Activated T-helper 2 cell treated with anti-CD3 and anti-CD28 coated beads, Interferon-gamma antibody, Interleukin-2, Interleukin-4, amounts not matched to agents 10 μg/mL and 5 μg/mL and 100 μg/mL, durations not matched to agents 14 hours and 24 hours and 36 hours (primary cell): ENCODE measurements at regions not wholly inside any gene's neighbourhood (a gene's known extent, or its start where the extent isn't known, plus 50 kb on each side); places are given as distances from the start of the nearest gene placed in this dataset.

Source experiments
- DNase-seq: peaks from one replicate; pipeline ENCODE4 v3.0.0; 2021; ENCODE audit warnings: low spot score
- H3K27ac Mint-ChIP-seq: one replicate; pipeline ENCODE4 v1.8.0; 2021; ENCODE audit warnings: mixed read lengths
- H3K27me3 Mint-ChIP-seq: one replicate; pipeline ENCODE4 v1.8.0; 2021; ENCODE audit warnings: low read depth, mixed read lengths
- H3K36me3 Mint-ChIP-seq: one replicate; pipeline ENCODE4 v1.8.0; 2021; ENCODE audit warnings: low read depth, mixed read lengths
- H3K4me1 Mint-ChIP-seq: one replicate; pipeline ENCODE4 v1.8.0; 2021; ENCODE audit warnings: low read depth, mixed read lengths
- H3K4me3 Mint-ChIP-seq: one replicate; pipeline ENCODE4 v1.8.0; 2021; ENCODE audit warnings: low read depth, mild to moderate bottlenecking, moderate library complexity, mixed read lengths
- H3K9me3 Mint-ChIP-seq: one replicate; pipeline ENCODE4 v1.8.0; 2021; ENCODE audit warnings: mixed read lengths
- intact Hi-C: fragments of 100-400 bp; cut with micrococcal nuclease; formaldehyde crosslinking; loops from one replicate; pipeline ENCODE4 v1.15.1; 2023

DNA sequence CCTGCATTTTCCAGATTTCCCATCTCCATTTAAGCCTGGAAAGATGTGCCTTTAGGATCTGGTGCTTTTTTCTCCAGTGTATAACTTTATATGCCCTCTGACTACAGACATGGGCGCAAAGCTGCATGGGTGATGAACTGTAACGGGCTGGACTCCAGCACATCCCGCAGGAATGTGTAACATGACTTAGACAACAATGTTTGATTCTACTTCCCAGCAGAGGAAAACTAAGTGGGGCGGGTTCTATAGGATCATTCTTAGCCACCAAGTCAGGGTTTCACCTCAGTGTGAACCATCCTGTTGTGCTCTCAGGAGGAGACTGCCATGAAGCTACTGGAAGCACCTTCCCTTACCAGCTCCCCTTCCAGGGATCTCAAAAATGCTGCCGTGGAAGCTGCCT lies 93.2 kb upstream of the SERP2 start:
- Mint-ChIP-seq H3K27ac (no peak overlapping the region), H3K27me3 (peaks cover 30% of the 10 kb centered on the region), H3K4me3 (no peak overlapping the region), H3K4me1 (peaks cover 4% of the 10 kb centered on the region), H3K9me3 (peaks cover 5% of the 10 kb centered on the region), H3K36me3 (peaks cover 2% of the 10 kb centered on the region)
- intact Hi-C loops, result no loop called here
- no peak for DNase-seq

DNA sequence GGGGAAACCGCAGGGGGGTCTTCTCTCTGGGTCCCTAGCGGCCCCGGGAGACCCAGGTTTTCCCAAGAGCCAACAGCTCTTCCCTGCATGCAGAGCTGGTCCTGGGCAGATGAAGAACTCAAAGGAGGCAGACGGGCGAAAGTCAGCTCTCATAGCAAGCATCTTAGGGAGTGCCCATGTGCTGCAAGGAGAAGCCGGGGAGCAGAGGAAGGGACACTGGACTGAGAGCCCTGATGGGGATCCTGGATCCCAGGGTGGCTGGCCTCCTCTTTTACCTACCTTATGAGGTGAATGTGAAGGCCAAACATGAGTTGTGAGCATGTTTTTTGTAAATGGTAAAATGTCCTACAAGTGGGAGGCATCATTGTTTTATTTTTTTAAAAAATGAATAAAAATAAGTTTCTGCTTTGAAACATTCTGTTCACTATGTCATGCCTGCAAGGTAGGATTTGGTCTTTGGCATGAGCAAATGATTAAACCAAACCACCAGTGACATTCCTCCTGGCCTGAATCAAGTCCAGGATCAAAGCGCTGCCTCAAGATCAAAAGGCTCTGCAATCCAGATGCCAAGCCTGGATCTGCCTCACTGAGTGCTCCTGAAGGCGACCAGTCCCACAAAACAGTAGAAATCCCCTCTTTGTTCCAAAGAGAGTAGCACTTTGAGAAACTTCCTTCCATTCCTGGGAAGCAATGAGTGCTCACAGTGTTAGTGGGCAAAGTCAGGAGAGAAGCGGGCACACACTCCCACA lies 92.2 kb upstream of the SERP2 start:
- H3K36me3 Mint-ChIP-seq, result no peaks in the 10 kb centered on the region
- H3K4me1 Mint-ChIP-seq, result no peaks in the 10 kb centered on the region
- no peak for DNase-seq
- peaks cover 35% of the 10 kb centered on the region for H3K27me3 Mint-ChIP-seq
- H3K27ac Mint-ChIP-seq, result no peak overlapping the region
- H3K4me3 Mint-ChIP-seq, result no peak overlapping the region
- intact Hi-C loops, result no loop called here
- H3K9me3 Mint-ChIP-seq, result no peaks in the 10 kb centered on the region

DNA sequence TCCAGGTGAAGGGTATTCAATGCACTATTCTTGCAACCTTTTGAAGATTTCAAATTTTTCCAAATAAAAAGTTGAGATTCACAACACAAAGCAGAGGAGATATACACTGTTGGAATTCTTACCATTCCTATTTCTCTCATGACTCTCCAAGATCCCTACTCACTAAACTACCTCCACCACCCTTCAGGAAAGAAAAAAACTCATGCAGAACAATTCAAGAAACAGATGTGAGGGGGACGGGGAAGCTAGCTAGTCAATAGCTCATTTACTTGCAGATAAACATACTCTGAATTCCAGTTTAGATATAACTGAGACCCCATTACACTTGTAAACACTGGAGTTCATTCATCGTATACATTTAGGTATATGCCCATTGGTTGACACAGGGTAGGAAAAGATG lies 90.0 kb upstream of the SERP2 start:
- no peaks in the 10 kb centered on the region for H3K9me3 Mint-ChIP-seq
- no peaks in the 10 kb centered on the region for H3K36me3 Mint-ChIP-seq
- no peak for DNase-seq
- H3K4me3 Mint-ChIP-seq, result no peak overlapping the region
- peaks cover 48% of the 10 kb centered on the region for H3K27me3 Mint-ChIP-seq
- no peaks in the 10 kb centered on the region for H3K4me1 Mint-ChIP-seq
- H3K27ac Mint-ChIP-seq, result no peak overlapping the region
- intact Hi-C loops, result no loop called here

DNA sequence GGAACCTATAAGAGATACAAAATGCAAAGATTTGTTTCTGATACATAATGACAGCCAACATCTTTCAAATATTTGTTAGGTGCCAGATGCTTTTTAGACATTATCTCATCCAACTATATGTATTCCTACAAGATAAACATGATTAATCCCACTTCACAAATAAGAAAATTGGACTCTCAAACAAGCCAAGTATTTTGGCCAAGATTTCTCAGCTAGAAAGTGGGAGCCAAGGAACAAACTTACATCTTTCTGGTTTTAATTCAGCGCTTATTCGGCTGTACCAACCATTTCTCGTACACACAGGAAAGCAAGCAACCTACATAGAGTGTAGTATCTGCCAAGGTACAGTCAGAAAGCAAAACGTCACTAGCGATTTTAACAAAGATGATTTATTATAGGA lies 85.7 kb upstream of the SERP2 start:
- H3K4me3 Mint-ChIP-seq, result no peak overlapping the region
- intact Hi-C loops, result no loop called here
- no peaks in the 10 kb centered on the region for H3K4me1 Mint-ChIP-seq
- DNase-seq, result no peak
- no peak overlapping the region for H3K27ac Mint-ChIP-seq
- H3K27me3 Mint-ChIP-seq, result peaks cover 48% of the 10 kb centered on the region
- H3K36me3 Mint-ChIP-seq, result no peaks in the 10 kb centered on the region
- no peaks in the 10 kb centered on the region for H3K9me3 Mint-ChIP-seq

DNA sequence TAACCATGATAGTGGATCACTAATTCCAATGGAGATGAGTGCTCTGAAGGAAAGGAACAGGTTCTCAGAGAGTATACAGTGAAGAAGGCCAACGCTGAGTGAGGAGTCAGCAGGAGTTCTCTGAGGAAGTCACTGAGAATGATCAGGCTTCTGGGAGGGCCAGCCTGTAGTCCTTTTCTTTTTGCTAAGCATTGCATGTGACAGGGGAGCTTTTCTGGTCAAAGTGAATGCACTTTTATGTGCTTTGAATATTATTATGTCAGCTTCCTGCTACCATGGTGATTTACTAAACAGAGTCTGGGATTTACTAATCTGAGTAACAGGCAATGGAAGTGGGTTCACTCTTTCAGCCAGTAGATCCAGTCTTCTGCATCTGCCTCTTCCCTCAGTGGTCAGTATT lies 81.1 kb upstream of the SERP2 start:
- peaks cover 21% of the 10 kb centered on the region for H3K27me3 Mint-ChIP-seq
- H3K36me3 Mint-ChIP-seq, result no peaks in the 10 kb centered on the region
- intact Hi-C loops, result no loop called here
- H3K27ac Mint-ChIP-seq, result no peak overlapping the region
- H3K4me1 Mint-ChIP-seq, result peaks cover 10% of the 10 kb centered on the region
- DNase-seq, result no peak
- H3K9me3 Mint-ChIP-seq, result no peaks in the 10 kb centered on the region
- H3K4me3 Mint-ChIP-seq, result no peak overlapping the region

GRCh38 chr13:44293374-44293773 lies 80.2 kb upstream of the SERP2 start:
- intact Hi-C loops, result no loop called here
- no peak for DNase-seq
- Mint-ChIP-seq H3K4me3 (no peak overlapping the region), H3K9me3 (no peaks in the 10 kb centered on the region), H3K4me1 (peaks cover 10% of the 10 kb centered on the region), H3K36me3 (no peaks in the 10 kb centered on the region), H3K27ac (no peak overlapping the region), H3K27me3 (peaks cover 16% of the 10 kb centered on the region)

DNA sequence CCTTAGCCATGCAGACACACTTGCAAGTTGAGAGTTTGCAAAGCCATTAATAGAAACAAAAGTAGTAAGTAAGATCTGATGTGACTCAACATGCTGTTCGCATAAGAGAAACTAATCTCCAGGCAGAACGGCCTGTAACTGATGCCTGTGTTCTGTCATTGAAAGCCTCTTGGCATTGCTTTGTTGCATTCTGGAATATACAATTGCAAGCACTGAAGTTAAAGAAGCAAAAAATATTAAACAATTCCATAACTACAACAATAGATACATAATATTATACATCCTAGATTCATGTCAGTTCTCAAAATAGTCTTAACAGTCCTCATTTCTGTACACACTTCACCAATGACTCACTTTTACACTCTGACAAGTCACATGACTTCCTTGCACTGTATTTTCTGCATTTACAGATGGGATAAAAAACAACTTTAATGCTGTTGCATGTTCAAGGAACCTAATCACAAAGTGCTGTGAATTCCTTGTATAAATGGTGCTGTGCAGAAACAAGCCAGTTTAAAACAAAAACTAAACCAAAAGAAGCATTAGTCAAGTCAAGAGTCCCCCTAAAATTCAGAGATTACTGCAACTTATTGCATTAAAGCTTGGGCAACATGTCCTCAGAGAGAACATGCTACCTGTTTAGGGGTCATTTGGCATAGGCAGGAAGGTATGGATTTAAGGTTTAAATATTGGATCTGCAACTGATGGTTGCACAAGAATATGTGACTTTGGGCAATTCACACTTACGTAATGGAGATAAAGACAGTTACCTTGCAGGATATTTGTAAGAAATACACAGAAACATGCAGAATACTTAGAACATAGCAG lies 79.5 kb upstream of the SERP2 start:
- DNase-seq, result no peak
- H3K4me3 Mint-ChIP-seq, result no peak overlapping the region
- H3K27ac Mint-ChIP-seq, result no peak overlapping the region
- H3K27me3 Mint-ChIP-seq, result peaks cover 18% of the 10 kb centered on the region
- intact Hi-C loops, result no loop called here
- H3K9me3 Mint-ChIP-seq, result no peaks in the 10 kb centered on the region
- peaks cover 10% of the 10 kb centered on the region for H3K4me1 Mint-ChIP-seq
- no peaks in the 10 kb centered on the region for H3K36me3 Mint-ChIP-seq

- no peak for DNase-seq
- Mint-ChIP-seq H3K9me3 (no peaks in the 10 kb centered on the region), H3K4me3 (no peak overlapping the region), H3K4me1 (peaks cover 10% of the 10 kb centered on the region), H3K27ac (no peak overlapping the region), H3K27me3 (peaks cover 15% of the 10 kb centered on the region), H3K36me3 (no peaks in the 10 kb centered on the region)
- intact Hi-C loops, result no loop called here
These were observed 78.7 kb upstream of the SERP2 start for GRCh38 chr13:44294876-44295275.

GRCh38 chr13:44296856-44297255 lies 76.8 kb upstream of the SERP2 start:
- H3K4me3 Mint-ChIP-seq, result no peak overlapping the region
- no peak for DNase-seq
- H3K4me1 Mint-ChIP-seq, result peaks cover 22% of the 10 kb centered on the region
- intact Hi-C loops, result no loop called here
- H3K9me3 Mint-ChIP-seq, result peaks cover 5% of the 10 kb centered on the region
- H3K27me3 Mint-ChIP-seq, result peaks cover 7% of the 10 kb centered on the region
- H3K36me3 Mint-ChIP-seq, result no peaks in the 10 kb centered on the region
- H3K27ac Mint-ChIP-seq, result no peak overlapping the region

- peaks cover 7% of the 10 kb centered on the region for H3K27me3 Mint-ChIP-seq
- no peaks in the 10 kb centered on the region for H3K36me3 Mint-ChIP-seq
- H3K27ac Mint-ChIP-seq, result no peak overlapping the region
- no peak for DNase-seq
- peaks cover 5% of the 10 kb centered on the region for H3K9me3 Mint-ChIP-seq
- intact Hi-C loops, result no loop called here
- no peak overlapping the region for H3K4me3 Mint-ChIP-seq
- peaks cover 26% of the 10 kb centered on the region for H3K4me1 Mint-ChIP-seq
These were observed 75.3 kb upstream of the SERP2 start for GRCh38 chr13:44298314-44298713.

DNA sequence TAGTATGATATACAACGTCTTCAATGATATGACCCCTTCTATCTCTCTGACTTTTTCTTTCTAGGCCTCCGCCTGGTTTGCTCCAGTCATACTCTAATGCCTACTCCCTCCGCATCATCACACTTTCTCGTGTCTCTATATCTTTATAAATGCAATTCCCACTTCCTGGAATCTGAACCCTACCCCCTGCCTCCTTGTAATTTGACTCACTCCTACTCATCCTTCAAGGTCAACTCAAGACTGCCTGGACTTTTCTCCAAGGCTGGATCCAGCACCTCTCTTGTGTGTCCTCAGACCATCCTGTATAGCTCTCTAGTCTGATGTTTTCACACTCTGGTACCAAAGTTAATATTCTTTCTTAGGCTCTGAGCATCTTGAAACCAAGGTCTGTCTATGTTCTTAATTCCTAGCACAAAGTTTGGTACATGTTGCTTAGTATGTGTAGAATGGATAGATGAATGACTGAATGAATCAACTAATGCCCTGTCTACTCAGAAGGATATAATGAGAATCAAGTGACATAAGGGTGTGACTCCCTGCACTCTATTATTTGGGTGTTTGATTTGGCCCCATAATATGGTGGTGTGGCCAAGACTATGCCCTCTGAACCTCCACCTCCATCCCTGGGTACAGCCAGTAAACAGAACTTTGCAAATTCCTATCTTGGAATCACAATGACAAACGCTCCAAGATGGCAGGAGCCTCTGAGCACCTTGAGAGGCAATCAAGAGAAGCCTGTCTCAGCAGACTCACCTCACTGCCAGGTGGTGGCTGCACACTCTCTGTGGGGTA lies 74.3 kb upstream of the SERP2 start:
- Mint-ChIP-seq H3K27me3 (peaks cover 7% of the 10 kb centered on the region), H3K4me3 (no peak overlapping the region), H3K4me1 (peaks cover 17% of the 10 kb centered on the region), H3K9me3 (peaks cover 5% of the 10 kb centered on the region), H3K27ac (no peak overlapping the region), H3K36me3 (no peaks in the 10 kb centered on the region)
- intact Hi-C loops, result no loop called here
- DNase-seq, result no peak

DNA sequence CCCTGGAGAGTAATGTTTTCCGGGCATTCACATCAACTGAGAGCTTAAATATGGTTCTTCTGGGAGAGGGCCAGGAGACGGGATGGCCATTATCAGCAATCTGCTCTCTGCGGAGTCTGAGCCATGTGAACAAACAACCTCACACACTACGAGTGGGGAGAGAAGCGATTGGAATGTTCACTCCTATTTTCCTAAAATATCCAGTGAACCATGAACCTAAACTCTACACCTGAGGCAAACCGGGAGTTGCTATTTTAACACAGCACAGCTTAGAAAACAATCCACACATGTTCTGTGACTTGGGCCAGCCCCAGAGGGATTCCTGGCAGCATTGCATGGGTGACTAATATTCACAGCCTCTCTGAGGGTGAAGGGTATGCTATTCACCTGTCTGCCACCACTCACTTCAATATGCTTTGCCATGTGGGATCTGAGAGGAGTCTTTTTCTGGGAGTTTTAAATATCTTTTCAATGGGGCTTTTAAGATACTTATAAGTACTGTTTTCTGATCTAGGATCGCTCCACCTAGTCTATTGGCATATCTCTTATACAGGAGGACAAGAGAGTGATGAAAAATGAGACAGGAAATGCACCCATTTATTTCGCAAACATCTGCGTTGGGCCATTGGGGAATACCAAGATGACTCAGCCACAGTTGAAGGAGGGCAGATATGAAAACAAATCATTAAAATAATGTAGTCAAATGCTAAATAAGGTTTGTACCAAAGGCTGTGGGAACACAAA lies 72.6 kb upstream of the SERP2 start:
- H3K4me3 Mint-ChIP-seq, result no peak overlapping the region
- H3K36me3 Mint-ChIP-seq, result no peaks in the 10 kb centered on the region
- H3K4me1 Mint-ChIP-seq, result peaks cover 17% of the 10 kb centered on the region
- no peak for DNase-seq
- H3K9me3 Mint-ChIP-seq, result peaks cover 5% of the 10 kb centered on the region
- H3K27ac Mint-ChIP-seq, result no peak overlapping the region
- H3K27me3 Mint-ChIP-seq, result peaks cover 12% of the 10 kb centered on the region
- intact Hi-C loops, result loop anchor here (5.0 kb wide), 1 partner anchor 104 kb away; no protein-coding TSS in a partner anchor
